ENCODE measurements at regions not wholly inside any gene's neighbourhood (a gene's known extent, or its start where the extent isn't known, plus 50 kb on each side); places are given as distances from the start of the nearest gene placed in this dataset.
A peak's percentile ranks its signal among the peaks of the same experiment; 100 is the strongest.

DNA sequence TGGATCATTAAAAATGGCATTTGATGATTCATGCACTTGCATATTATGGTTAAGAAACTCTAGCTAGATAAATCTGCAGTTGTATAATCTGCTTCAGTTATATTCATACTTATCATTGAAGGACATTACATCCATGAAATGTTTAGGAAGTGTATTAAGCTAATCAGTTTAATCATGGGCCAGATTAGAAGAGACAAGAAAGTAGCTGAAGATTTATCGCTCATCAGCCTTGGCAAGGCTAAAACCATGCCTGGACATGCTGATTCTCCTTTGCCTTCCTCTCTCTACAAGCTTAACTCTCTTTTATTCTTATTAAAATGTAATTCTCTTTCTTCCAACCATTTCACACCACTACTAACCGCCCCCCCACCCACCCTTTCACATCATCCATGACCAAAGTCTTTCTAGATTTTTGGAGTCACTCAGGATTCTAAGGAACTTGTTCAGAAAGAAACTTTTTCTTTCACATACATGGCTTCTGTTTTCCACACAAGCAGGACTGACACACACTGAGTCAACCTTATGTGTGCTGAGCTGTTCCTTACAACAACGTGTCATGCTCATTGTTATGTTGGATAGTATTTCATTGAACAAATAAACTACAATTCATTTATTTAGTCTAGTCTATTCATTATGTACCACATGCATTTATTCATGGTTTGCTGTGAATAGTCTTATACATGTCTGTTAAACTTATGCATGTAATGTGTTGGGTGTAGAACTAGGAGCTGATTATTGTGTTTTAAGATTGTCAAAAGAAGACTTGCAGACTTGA, 227.3 kb upstream of the SP8 start:
- intact Hi-C loops (cut with DNase I): no loop called here
- no peak for DNase-seq

DNA sequence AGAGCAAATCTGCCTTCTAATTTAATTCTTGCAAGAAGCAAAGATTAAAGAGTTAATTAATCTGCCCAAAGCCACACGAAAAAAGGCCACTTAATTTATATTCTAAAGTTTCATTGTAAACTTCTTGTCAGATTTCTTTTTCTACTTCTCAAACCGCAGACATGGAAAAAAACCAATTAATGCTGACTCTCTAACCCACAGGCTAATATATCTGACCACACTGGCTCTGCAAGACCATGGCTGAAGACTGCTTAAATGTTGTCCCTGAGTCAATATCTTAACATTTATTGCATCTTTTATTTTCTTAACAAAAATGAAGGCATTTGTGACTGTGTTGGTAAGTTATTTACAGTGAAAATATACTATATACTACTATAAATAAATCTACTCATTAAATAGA, 234.0 kb upstream of the SP8 start:
- intact Hi-C loops (cut with DNase I): no loop called here
- no peak for DNase-seq

DNA sequence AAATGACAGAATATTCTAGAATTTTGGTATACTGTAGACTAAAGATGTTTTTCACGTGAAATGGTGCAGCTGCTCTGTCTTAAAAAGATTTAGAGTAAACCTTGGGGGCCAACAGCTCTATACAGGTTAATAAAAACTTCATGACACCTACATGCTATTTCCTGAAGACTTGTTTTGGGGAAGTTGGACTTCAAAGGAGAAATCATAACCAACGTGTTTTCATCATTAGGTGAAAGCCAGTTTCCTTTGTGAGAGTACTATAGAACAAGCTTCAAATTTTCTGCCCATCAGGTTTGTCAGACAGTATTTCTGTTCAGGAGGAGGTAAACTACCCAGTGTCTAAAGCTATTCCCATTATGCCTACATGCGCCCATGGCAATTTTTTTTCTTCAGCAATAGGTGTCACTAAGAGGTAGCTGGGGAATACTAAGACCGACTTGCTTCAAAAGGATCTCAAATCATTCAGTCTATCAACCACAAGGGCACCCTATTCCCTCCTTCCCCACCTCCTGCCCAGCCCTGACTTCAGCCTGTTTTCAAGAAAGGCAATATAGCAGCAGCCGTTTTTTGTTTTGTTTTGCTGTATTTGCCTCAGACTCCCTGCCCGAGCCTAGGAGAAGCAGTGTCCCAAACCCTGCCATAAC, 237.3 kb upstream of the SP8 start:
- DNase-seq: no peak
- intact Hi-C loops (cut with DNase I): no loop called here

DNA sequence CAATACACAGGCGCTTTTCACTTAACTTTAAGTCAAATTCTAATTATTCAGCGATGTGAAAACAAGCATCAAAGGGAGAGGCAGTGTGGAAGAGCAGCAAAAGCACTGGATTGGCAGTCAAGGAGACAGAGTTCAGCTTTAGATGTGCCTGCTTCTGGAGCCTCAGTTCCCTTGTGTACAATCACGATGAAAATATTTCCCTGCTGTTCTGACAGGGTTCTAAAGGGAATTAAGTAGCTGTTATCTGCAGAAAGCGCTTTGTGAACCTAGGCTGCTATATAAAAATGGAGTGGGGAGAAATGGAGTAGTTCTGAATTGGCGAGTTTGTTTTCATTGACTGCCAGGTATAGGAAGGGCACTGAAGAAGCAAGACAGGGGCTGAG, 237.8 kb upstream of the SP8 start:
- no peak for DNase-seq
- intact Hi-C loops (cut with DNase I): no loop called here

DNA sequence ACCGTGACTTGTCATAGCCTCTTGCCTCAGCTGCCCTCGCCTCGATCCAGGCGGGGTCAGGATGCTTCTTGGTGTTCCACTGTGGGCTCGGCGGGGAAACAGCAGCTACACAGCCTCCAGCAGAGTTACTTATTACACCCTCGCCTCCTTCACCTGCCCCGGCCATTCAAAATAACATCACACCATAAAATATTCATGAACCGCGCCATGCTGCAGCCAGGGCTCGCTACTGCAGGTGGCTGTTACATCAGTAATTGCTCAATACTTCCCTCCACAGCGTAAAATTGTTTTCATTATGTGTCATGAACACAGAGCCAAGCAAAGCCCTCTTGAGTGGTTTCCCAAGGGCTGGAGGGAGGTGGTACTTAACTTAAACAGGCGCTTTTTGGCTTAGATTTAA, 241.5 kb upstream of the SP8 start:
- DNase-seq: peak in 2 of 42 donors; percentile 1
- intact Hi-C loops (cut with DNase I): no loop called here

DNA sequence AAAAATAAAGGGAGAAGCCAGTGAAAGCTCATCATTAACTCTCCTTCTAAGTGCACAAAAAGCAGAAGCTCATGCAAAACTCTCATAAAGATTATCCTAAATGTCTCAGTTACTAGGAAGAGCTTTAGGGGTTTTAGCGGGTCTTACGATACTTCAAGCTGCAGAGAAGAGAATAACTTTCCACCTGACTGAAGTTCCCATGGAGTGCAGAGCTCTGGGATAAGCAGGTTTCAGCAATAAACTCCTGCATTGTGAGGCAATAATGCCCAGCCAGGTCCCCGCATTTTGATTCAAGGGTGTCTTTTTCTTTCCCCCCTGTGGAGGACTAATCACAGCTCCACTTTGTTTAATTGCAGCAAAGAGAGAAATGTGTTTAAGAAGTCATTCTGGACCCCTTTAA, 241.9 kb upstream of the SP8 start:
- intact Hi-C loops (cut with DNase I): no loop called here
- no peak for DNase-seq

DNA sequence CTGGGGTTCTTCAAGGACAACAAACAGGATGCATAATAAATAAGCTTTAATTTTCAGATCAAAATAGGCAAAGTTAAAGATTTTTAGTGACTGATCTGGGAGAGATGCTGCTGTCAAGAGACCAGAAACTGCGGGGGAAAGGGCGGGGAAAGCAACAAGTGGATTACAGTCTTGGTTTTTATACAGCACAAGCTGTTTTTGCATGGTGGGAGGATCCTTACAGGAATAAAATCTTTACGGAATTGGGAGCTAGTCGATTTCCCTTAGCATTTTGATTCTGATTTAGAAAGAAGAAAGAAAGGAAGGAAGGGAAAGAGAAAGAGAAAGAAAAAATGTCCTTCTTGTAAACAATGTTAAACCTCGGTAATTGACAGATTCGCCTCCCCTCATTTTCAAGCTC, 242.3 kb upstream of the SP8 start:
- intact Hi-C loops (cut with DNase I): no loop called here
- DNase-seq: no peak

DNA sequence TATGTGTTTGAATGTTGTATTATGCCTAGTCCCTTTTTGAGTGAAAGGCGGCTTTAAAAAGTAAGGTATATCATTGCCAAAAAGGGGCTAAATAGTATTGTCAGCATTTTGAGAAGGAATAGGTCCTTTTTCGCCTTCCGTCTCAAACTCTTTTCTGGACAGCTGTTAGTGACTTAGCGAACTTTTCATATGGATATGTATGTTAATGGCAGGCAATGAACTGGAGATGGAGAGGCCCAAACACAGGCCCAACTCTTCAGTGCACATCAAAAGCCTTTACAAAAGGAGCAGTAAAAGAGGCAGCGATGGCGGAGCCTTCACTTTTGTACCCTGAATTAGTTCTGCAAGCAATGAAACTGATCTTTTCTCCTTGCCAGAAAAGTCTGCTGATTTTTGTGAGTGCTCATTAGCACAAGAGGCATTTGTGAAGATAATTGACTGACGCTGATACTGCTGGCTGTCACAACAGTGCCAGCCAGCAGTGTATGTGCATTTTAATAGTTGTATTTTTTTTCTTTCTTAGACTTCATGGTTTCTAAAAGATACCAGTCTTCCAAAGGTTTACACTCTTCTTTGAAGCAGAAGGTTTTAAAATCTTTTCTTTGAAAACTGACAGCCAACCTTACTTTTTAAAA, 243.7 kb upstream of the SP8 start:
- DNase-seq: no peak
- intact Hi-C loops (cut with DNase I): no loop called here

DNA sequence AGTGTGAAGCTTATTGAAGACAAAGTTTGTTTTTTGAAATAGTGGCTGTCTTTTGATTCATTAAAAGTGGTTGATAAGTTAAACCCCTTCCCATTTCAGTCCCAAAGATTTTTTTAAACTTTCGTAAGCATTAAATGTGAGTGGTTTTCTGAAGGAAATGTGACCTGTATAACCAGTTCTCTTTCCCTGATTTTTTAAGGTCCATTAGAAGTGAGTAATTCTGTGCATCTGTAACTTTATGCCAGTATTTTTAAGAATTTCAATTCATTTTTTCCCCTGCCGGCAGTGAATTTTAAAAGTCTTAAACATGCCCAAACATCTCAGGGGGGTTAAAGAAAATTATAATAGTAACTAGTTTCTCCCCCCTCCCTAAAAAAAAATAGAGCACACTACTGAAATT, 254.6 kb upstream of the SP8 start:
- DNase-seq: no peak
- intact Hi-C loops (cut with DNase I): no loop called here

DNA sequence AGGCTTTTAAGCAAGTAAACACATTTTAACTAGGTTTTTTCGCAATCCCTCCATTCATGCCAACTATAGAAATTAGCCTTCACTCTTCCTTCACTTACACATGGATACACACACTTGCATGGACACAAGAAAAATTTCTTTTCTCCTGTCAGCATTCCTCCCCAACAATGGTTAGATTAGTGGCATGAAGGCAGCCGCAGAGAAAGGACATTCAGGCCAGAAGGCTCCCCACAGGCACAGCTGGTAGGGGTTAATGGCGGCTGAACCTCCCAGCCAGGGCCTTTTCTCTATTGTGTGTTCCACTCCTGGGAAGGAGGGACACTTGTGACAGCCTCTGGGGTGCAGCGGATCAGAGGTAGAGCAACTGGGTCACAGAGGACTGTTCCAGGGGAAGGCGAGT, 255.0 kb upstream of the SP8 start:
- intact Hi-C loops (cut with DNase I): no loop called here
- DNase-seq: no peak

DNA sequence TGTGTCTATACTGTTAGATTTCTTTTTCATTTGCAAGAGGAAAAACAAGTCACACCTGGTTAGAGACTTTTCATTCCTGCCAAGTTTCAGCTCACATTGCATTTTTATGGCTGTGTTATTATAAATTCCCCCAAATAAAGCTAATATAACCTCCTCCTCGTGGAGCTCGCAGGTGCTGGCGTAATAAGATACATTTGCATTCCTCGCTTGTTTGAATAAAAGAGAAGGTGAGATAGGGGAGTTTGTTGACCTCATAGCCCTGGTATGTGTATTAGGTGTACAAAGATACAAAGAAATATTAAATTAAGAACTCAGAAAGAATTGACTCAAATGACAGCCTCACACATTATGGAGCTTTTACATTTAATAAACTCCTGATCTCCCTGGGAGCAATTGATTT, 257.7 kb upstream of the SP8 start:
- intact Hi-C loops (cut with DNase I): no loop called here
- no peak for DNase-seq

DNA sequence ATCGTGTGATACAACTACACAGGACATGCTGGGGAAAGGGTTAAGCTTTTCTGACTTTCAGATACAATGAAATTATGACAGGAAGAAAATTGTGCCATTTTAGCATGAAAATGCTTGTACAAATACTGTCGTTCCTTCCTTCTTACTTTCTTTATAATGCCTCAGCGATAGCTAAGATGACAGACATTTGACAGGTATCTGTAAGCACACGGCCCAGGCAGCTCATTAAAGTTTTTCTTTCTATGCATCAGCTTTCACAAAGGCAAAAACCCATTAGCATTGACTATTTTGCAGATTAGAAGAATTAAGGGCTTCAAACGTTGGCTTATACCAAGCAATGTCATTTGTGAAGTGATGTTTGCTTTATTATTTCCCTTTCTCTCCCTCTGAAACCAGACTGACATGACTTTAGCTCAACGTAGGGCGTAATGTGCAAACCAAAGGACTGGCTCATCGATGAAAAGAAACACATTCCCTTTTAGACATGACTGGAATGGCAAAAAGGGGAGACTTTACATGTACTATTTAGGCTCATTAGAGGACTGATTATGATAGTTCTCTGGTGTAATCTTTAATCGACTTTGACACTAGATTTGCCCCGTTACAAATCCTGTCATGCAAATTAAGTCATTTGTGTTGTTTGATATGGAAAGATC, 258.4 kb upstream of the SP8 start:
- DNase-seq: no peak
- intact Hi-C loops (cut with DNase I): no loop called here

DNA sequence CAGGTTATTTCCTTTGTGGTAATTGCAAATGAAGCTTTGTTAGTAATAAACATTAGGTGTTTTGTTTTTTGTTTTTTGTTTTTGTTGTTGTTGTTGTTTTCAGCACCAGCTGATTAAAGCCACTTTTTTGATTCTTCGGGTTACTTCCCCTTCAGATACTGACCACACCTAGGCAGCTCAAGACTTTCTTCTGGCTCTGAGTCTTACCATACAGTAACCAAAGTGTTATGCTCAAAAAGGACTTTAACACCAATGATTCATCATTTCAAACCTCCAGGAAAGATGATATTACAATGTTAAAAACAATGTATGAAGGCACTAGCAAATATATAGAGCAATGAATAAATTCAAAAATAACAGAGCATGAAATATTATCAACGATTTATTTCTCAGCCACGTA, 265.2 kb upstream of the SP8 start:
- intact Hi-C loops (cut with DNase I): no loop called here
- no peak for DNase-seq

DNA sequence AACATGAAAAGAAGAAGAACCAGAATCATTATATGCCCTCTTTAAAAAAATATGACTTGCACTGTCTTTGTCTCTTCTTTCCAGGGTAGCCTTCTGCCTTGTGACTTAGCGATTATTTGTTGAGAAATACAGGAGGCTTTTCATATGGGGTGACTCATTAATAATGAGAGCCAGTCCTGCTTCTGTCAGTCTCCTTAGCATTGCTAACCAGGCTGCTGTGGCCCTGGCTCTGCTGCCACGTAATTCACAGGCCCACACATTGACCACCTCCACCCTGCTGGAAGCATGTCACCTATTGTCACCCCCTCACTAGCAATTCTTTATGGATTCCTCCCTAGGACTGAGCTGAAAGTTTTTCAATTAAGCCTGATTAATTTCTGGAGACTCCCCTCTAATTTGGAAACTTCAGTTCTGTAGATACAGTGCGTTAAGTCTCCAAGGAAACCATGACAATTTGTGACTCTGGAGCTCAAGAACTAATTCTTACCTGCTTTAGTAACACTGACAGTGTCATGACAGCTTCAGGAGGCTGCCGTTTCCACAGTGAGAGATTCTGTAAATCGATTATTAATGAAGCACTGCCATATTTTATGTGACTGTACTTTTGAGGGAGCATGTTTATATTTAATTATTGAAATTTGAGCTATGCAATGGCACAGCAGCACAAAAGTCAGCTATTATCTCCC, 267.9 kb upstream of the SP8 start:
- DNase-seq: peak in 1 of 42 donors; percentile 27
- intact Hi-C loops (cut with DNase I): no loop called here

DNA sequence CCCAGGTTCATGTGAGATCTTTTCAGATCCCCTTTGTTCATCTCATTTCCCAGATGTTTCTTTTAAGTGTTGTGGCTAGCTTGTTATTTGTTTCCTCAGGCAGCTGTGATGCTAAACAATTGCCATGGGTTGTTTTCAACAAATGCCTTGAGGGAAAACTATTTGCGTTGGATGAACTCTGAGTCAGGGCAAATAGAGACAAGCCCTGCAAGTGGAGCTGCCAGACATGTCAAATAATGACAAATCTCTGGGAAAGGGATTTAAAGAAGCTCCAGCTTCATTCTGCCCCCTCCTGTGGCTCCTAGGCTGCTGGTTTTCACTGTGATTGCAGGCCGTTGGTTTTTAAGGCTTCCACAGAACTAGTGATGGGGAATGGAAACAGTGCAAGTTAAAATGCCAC, 272.4 kb upstream of the SP8 start:
- no peak for DNase-seq
- intact Hi-C loops (cut with DNase I): no loop called here

DNA sequence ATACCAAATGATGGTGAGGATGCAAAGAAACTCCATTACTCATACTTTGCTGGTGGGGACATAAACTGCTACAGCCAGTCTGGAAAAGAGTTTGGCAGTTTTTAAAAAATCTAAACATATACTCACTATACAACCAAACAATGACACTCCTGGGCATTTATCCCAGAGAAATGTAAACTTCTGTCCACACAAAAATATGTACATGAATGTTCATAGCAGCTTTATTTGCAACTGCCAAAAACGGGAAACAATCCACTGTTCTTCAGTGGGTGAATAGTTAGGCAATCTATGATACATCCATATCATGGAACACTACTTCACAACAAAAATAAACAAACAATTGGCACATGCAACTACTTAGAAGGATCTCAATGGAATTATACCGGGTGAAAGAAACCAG, 276.4 kb upstream of the SP8 start:
- no peak for DNase-seq
- intact Hi-C loops (cut with DNase I): no loop called here

DNA sequence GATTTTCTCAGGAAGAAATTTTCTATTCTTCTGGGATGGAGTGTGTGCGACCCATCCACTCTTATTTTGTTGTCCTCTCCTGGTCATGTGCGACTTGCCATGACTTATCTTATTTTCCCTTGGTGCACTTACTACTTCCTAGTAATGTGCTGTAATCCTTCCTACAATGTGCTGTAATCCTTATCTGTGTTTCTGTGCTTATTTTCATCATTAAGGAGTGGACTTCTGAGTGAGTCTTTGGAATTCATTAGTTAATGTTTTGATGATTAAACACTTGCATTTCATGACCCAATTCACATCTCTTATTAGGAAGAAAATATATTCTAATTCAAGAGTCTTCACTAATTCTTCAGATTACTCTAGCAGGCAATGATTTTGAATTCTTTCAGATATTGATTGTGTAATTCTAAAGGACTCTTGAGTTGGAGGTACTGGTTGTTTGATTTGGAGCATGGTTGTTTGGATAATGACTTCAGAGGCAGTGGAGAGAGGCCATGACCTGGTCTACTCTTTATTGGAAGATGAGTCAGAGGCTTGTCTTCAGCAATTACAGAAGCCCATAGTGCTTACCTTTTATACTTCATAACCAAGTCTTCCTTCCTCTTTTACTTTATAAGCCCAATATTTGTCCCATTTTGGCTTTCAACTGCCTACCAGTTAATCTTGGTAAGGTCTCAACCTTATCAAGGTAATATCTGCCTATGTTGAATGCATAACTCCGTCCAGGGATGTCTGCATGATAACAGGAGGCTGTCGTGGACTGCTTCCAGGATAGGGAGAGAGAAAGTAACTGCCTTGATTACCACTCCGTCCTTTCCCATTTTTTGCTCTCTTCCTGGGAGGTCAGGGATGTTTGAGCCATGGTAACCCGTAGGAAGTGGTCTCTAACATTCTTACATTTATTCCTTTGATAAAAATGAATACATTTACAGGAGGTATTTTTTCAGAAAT, 278.3 kb upstream of the SP8 start:
- intact Hi-C loops (cut with DNase I): no loop called here
- DNase-seq: no peak

DNA sequence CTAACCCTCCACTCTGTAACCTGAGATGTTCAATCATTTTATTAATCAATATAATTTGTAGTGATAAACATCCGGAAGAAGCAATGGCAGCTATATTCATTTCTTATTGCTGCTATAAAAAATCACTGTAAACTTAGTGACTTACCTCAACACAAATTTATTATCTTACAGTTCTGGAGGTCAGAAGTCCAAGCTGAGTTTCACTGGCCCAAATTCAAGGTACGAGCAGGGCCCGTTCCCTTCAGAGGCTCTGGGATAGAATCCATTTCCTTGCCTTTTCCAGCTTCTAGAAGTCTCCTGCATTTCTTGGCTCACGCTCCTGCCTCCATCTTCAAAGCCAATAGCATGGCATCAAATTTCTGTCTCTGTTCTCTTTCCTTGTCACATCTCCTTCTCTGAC, 279.5 kb upstream of the SP8 start:
- DNase-seq: no peak

DNA sequence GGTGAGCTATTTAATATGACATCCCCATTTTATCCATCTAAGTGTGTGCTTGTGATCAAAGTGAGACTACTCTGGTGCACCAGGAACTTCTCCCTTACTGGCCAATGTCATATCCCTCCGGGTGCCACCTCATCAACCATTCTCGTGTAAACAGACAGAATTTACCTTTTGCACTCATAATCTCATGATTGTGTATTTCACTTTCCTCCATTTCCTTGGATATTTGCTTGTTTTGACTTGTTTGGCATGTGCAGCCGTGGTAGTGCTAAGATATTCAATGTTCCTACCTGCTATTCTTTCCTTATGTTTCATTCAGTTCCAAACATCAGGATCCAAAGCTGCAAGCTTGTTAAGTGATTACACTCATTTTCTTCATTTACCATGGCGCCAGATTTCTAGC, 280.5 kb upstream of the SP8 start:
- intact Hi-C loops (cut with DNase I): no loop called here
- DNase-seq: no peak

More for the DNA sequence above, 279.5 kb upstream of the SP8 start:
- intact Hi-C loops (cut with DNase I): no loop called here
